HG02763 (cell line): ENCODE measurements at regions not wholly inside any gene's neighbourhood (a gene's known extent, or its start where the extent isn't known, plus 50 kb on each side); places are given as distances from the start of the nearest gene placed in this dataset.
A peak's percentile ranks its signal among the peaks of the same experiment; 100 is the strongest.

ENCODE experiments used
- ATAC-seq: cut with Tn5 transposase; IDR thresholded peaks from one replicate; pipeline ENCODE4 v1.9.1; 2021; ENCODE audit warnings: mild to moderate bottlenecking, moderate library complexity; ENCODE audit not compliant: unreplicated experiment

GRCh38 chr3:116767726-116768125 lies 58.1 kb downstream of the TUSC7 start:
- no peak for ATAC-seq

GRCh38 chr3:116770815-116771450 lies 61.4 kb downstream of the TUSC7 start:
- ATAC-seq: peak; percentile 97

GRCh38 chr3:116776880-116777785 lies 67.6 kb downstream of the TUSC7 start:
- no peak for ATAC-seq

- no peak for ATAC-seq
Measured at GRCh38 chr3:116785226-116785625, 75.6 kb downstream of the TUSC7 start.

GRCh38 chr3:116802651-116803050 lies 93.1 kb downstream of the TUSC7 start:
- ATAC-seq: no peak

- no peak for ATAC-seq
Measured at GRCh38 chr3:116806351-116806750, 96.8 kb downstream of the TUSC7 start.

- ATAC-seq: no peak
Measured at GRCh38 chr3:116808725-116809124, 99.1 kb downstream of the TUSC7 start.

GRCh38 chr3:116809208-116809607 lies 99.6 kb downstream of the TUSC7 start:
- ATAC-seq: no peak

GRCh38 chr3:116811754-116812153 lies 102.2 kb downstream of the TUSC7 start:
- ATAC-seq: no peak

GRCh38 chr3:116812949-116813348 lies 103.4 kb downstream of the TUSC7 start:
- no peak for ATAC-seq

GRCh38 chr3:116815321-116815720 lies 105.7 kb downstream of the TUSC7 start:
- ATAC-seq: no peak

- no peak for ATAC-seq
Measured at GRCh38 chr3:116815831-116816588, 106.4 kb downstream of the TUSC7 start.

- ATAC-seq: no peak
Measured at GRCh38 chr3:116821371-116821770, 111.8 kb downstream of the TUSC7 start.

GRCh38 chr3:116824208-116824607 lies 114.6 kb downstream of the TUSC7 start:
- no peak for ATAC-seq

GRCh38 chr3:116833202-116833601 lies 123.6 kb downstream of the TUSC7 start:
- ATAC-seq: no peak

- ATAC-seq: no peak
Measured at GRCh38 chr3:116834816-116835215, 125.2 kb downstream of the TUSC7 start.

- ATAC-seq: no peak
Measured at GRCh38 chr3:116835658-116836057, 126.1 kb downstream of the TUSC7 start.

GRCh38 chr3:116836286-116836685 lies 126.7 kb downstream of the TUSC7 start:
- ATAC-seq: no peak

- ATAC-seq: no peak
Measured at GRCh38 chr3:116837483-116837882, 127.9 kb downstream of the TUSC7 start.

- no peak for ATAC-seq
Measured at GRCh38 chr3:116841003-116841735, 131.6 kb downstream of the TUSC7 start.
